HG02938 (cell line): ENCODE measurements at regions not wholly inside any gene's neighbourhood (a gene's known extent, or its start where the extent isn't known, plus 50 kb on each side); places are given as distances from the start of the nearest gene placed in this dataset.
"Not testable (repeated sequence)": the region's sequence is repeated elsewhere in the genome, so short reads cannot be mapped to it uniquely, and the experiment has no call there.

ENCODE experiments used
- ATAC-seq: cut with Tn5 transposase; IDR thresholded peaks from one replicate; pipeline ENCODE4 v1.9.1; 2021; ENCODE audit warnings: mild to moderate bottlenecking, moderate library complexity; ENCODE audit not compliant: unreplicated experiment

GRCh38 chr1:184821658-184822057 is 67.0 kb upstream of the EDEM3 start:
- ATAC-seq: no peak

GRCh38 chr1:184820956-184821355 is 66.3 kb upstream of the EDEM3 start:
- no peak for ATAC-seq

DNA sequence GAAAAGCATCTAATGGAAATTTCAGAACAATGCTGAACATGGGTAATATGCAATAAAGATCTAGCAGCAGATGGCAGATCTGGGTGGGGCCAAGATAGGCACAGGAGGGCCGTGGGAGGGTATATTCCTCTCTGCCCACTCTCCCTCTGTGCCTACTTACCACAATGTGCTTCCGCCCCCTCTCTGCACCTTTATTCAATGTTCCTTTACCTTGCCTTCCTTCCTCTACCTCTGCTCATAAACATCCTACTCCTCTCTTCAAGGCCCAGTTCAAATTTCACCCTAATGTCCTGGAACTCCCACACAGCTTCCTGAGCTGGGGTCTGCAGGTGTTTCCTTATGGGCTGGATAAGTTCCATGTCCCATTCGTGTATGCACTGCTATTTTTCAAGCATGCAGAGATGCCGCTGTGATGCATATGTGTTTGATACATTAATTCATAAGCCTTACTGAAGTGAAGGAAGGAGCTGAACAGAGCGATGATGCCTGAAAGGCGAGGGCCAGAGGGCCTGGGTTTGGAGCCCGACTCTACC is 65.6 kb upstream of the EDEM3 start:
- ATAC-seq: no peak

DNA sequence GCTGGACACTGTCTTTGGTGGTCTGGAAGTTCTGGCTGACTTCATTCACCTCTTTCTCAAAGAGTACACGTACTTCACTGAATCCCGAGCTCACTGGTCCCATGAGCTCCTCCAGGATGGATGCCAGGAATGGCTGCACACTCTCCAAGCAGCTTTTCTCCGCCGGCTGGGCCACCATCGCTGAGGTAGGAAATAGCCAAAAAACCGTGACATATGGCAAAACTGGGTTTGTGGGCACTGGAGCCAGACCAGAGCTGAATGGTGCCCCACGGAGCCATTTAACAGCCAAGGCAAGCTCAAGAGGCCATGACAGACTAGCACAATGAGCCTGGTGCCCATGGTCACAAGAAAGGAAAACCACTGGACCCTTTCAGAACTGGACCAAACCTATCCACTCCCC is 64.0 kb upstream of the EDEM3 start:
- ATAC-seq: no peak

DNA sequence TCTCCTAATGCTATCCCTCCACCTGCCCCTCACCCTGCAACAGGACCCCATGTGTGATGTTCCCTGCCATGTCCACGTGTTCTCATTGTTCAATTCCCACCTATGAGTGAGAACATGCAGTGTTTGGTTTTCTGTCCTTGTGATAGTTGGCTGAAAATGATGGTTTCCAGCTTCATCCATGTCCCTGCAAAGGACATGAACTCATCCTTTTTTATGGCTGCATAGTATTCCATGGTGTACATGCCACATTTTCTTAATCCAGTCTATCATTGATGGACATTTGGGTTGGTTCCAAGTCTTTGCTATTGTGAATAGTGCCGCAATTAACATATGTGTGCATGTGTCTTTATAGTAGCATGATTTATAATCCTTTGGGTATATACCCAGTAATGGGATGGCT is 62.3 kb upstream of the EDEM3 start:
- not testable (repeated sequence) for ATAC-seq

DNA sequence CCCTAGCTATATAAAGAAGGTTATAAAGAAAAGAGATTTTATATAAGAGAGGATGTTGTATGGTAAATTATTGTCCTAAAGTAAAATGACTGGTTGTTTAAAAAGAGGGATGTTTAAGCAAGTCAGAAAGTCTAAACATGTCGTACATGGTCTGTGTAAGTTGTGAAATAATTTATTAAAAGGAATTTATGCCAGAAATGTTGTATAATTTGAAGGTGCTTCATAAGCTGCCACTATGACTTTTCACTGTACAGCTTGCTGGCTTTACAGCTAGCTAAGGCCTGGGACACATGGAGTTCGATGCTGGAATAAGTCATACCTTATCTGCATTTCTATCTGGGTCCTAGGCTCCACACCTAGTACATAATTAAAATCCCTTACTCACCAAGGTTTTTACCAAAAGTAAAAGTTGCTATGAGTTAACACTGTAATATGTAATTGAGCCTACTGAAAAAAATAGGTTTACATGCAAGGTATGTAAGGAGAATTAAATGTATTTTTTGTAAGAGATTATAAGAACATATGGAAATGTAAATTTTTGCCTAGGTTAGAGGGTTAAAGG is 59.0 kb upstream of the EDEM3 start:
- ATAC-seq: no peak

DNA sequence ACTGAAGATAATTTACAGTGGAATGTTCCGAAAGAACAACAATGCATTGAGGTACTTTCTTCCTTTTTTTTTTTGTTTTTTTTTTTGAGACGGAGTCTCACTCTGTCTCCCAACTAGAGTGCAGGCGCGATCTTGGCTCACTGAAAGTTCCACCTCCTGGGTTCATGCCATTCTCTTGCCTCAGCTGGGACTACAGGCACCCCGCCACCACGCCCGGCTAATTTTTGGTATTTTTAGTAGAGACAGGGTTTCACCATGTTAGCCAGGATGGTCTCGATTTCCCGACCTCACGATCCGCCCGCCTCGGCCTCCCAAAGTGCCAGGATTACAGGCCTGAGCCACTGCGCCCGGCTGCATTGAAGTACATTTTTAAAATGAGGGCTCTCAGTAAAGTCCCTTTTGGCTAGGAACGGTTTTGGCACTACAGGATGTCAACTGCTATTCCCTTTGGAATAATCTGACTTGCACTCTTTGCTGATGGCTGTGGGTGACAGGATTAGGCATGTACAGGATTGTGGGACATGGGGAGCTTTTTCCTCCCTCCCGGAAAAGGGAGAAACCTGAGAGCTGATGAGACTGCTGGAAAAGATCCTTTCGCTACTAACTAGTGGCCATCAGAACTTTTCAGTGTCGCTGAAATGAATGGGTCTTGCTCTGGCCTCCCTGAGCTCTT is 56.9 kb upstream of the EDEM3 start:
- ATAC-seq: no peak

- no peak for ATAC-seq
Measured at GRCh38 chr1:184810735-184811343, 56.2 kb upstream of the EDEM3 start.

DNA sequence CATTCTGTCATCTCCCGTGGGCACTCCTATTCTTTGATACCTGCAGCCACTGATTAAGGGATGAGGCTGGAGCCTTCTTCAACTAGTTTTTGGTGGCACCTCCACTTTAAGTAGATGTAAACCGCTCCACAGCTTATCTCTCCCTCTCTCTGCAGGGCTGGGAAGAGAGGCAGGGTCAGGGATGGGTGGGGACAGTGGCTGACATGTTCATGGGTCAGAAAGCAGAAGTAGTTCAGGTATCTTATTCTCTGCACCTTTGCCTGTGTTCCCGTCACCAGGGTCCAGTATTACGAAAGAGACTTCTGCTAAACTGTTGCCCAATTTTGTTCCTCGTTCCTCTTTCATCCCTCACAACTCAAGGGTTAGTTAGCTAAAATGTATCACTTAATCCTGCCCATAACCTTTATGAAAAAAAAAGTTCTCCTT is 51.7 kb upstream of the EDEM3 start:
- ATAC-seq: no peak

DNA sequence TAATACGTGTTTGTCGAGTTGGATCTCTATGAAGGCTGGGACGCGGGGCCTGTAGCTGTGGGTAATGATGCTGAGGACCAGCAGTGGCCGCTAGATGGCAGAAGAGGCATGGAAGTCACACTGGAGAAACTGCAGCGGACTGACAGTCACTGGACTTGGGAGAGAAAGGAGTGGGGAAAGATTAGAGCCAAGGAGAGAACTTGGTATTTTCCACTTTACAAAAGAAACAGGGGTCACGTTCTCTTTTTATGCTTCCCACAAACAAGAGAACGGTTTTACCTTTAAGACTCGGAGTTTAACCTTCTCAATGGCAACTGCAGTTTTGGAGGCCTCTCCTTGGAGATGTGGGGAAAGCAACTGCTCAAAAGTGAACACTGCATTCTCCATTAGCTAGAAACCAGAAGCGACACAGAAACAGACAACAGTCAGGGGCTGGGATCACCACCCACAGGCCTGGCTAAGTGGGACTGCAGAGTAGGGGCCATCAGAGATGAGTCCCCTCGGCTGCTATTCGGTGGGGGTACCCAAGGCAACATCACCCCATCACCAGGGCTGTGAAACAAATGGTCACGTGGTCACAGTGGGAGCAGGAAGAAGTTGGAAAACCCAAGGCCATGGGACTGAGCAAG is 51.1 kb upstream of the EDEM3 start:
- peak; percentile 69 for ATAC-seq
